OCI-LY1 (cell line): ENCODE measurements at regions not wholly inside any gene's neighbourhood (a gene's known extent, or its start where the extent isn't known, plus 50 kb on each side); places are given as distances from the start of the nearest gene placed in this dataset.

Experiments
- EZH2 ChIP-seq: fragments of 200-600 bp; sonication (generic), shearing (Covaris generic); IDR thresholded peaks from 2 replicates; pipeline ENCODE4 v1.8.0; 2017; ENCODE audit warnings: borderline replicate concordance, mixed run types, mild to moderate bottlenecking, antibody characterized with exemption, low read length, moderate library complexity, mixed read lengths
- TF ChIP-seq, protein P1 (sequence below): fragments of 200-600 bp; sonication (generic), shearing (Covaris generic); IDR thresholded peaks from 2 replicates; pipeline ENCODE4 v1.5.1; 2017; ENCODE audit warnings: mild to moderate bottlenecking, antibody characterized with exemption, low read length, moderate library complexity, mixed read lengths

DNA sequence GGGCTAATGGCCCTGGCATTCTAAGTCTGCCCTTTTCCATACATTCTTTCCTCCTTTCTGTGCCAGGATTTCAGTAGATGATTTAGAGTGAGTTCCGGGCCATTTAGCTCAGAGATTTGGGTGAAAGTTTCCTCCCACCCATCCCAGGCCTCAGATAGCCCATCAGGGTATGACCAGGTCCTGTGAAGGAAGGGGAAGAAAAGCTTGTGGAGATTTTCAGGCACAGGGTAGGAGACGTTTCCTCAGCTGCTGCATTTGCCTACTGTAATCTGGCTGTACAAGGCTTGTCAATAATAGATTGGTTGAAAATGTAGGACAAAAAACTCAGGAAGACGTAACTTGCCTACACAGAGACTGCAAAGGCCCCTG, 63.2 kb upstream of the BCL6 start:
- TF ChIP-seq, protein P1, sequence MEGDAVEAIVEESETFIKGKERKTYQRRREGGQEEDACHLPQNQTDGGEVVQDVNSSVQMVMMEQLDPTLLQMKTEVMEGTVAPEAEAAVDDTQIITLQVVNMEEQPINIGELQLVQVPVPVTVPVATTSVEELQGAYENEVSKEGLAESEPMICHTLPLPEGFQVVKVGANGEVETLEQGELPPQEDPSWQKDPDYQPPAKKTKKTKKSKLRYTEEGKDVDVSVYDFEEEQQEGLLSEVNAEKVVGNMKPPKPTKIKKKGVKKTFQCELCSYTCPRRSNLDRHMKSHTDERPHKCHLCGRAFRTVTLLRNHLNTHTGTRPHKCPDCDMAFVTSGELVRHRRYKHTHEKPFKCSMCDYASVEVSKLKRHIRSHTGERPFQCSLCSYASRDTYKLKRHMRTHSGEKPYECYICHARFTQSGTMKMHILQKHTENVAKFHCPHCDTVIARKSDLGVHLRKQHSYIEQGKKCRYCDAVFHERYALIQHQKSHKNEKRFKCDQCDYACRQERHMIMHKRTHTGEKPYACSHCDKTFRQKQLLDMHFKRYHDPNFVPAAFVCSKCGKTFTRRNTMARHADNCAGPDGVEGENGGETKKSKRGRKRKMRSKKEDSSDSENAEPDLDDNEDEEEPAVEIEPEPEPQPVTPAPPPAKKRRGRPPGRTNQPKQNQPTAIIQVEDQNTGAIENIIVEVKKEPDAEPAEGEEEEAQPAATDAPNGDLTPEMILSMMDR, result no peak
- no peak for TF ChIP-seq EZH2
